ENCODE measurements at regions not wholly inside any gene's neighbourhood (a gene's known extent, or its start where the extent isn't known, plus 50 kb on each side); places are given as distances from the start of the nearest gene placed in this dataset.

GRCh38 chr6:98574984-98575383, 259.4 kb upstream of the POU3F2 start:
- no peaks in the 10 kb centered on the region for H4K20me1 ChIP-seq (ENCODE audit: insufficient read depth)
- H3F3A ChIP-seq (replicated peaks; ENCODE audit: insufficient read depth), result peaks cover 5% of the 10 kb centered on the region
- ChIA-PET POLR2A (no interaction called here), CTCF (interaction anchor here (1.2 kb wide), 1 partner anchor 13 kb away, joined by 3 read pairs; no protein-coding TSS in a partner anchor)
- no peak overlapping the region for H3K4me3 ChIP-seq (ENCODE audit: low read depth in 2 of 2, low read length in 1 of 2)
- no peaks in the 10 kb centered on the region for H3K9me3 ChIP-seq
- no peaks in the 10 kb centered on the region for H3K27me3 ChIP-seq (ENCODE audit: insufficient read depth)
- H3K9ac ChIP-seq, result no peak overlapping the region
- TF ChIP-seq USF1 (IDR thresholded peaks at IDR 0.05; ENCODE audit: borderline replicate concordance, low read depth) (peak; percentile 69; the same call in 1 of the 2 replicates), GATA2 (CRISPR knock-in tag; IDR thresholded peaks at IDR 0.05) (no peak), RAD21 (IDR thresholded peaks at IDR 0.05; ENCODE audit: low read length) (peak; percentile 26), NFIC (IDR thresholded peaks at IDR 0.05; ENCODE audit: borderline replicate concordance) (peak; percentile 16; the same call in 1 of the 2 replicates)
- peaks cover 11 to 12% of the 10 kb centered on the region in 2 experiments; a peak in 3 of 4 replicates for H3K4me1 ChIP-seq (ENCODE audit: control insufficient read depth in 1 of 2, insufficient read depth in 2 of 2, low read depth in 1 of 2, low read length in 1 of 2)
- WGBS (ENCODE audit: low lambda C conversion rate), result 42% methylated on average over 4 of the region's 5 CpGs
- H2AFZ ChIP-seq (ENCODE audit: low read depth), result no peak overlapping the region; the same call in 1 of the 2 replicates
- H3K4me2 ChIP-seq, result no peak overlapping the region
- peak; percentile 70 for DNase-seq
- H3K36me3 ChIP-seq (replicated peaks in 1 of 2; ENCODE audit: control insufficient read depth in 1 of 2, insufficient read depth in 2 of 2, low read length in 1 of 2), result no peaks in the 10 kb centered on the region
- H3K9me2 ChIP-seq, result no peaks in the 10 kb centered on the region
- H3K79me2 ChIP-seq (ENCODE audit: insufficient read depth), result no peaks in the 10 kb centered on the region
- H3K27ac ChIP-seq (ENCODE audit: low read depth in 2 of 2, low read length in 1 of 2), result peak overlapping the region in 1 of 2 experiments; percentile 68; a peak in 2 of 4 replicates

- H3K4me3 ChIP-seq (ENCODE audit: low read depth in 2 of 2, low read length in 1 of 2), result no peak overlapping the region
- ChIA-PET CTCF (no interaction called here), POLR2A (no interaction called here)
- no peaks in the 10 kb centered on the region for H3K27me3 ChIP-seq (ENCODE audit: insufficient read depth)
- no peak overlapping the region for H3K27ac ChIP-seq (ENCODE audit: low read depth in 2 of 2, low read length in 1 of 2)
- no peaks in the 10 kb centered on the region for H3K79me2 ChIP-seq (ENCODE audit: insufficient read depth)
- H3K4me2 ChIP-seq, result no peak overlapping the region
- H3K9ac ChIP-seq, result no peak overlapping the region
- peaks cover 11 to 12% of the 10 kb centered on the region in 2 experiments; a peak in 3 of 4 replicates for H3K4me1 ChIP-seq (ENCODE audit: control insufficient read depth in 1 of 2, insufficient read depth in 2 of 2, low read depth in 1 of 2, low read length in 1 of 2)
- H2AFZ ChIP-seq (ENCODE audit: low read depth), result no peak overlapping the region
- no peaks in the 10 kb centered on the region for H3K36me3 ChIP-seq (replicated peaks in 1 of 2; ENCODE audit: control insufficient read depth in 1 of 2, insufficient read depth in 2 of 2, low read length in 1 of 2)
- TF ChIP-seq FOXM1 (IDR thresholded peaks at IDR 0.05; ENCODE audit: low read depth), result no peak
- TF ChIP-seq NRF1 (IDR thresholded peaks at IDR 0.05; ENCODE audit: low read depth, low read length), result no peak
- TF ChIP-seq YY1 (IDR thresholded peaks at IDR 0.05; ENCODE audit: low read depth), result no peak
- no peak for TF ChIP-seq RXRA (IDR thresholded peaks at IDR 0.05; ENCODE audit: borderline replicate concordance, low read depth)
- TF ChIP-seq GATA2 (CRISPR knock-in tag; IDR thresholded peaks at IDR 0.05), result no peak
- no peak for TF ChIP-seq RCOR1 (IDR thresholded peaks at IDR 0.05; ENCODE audit: low read length)
- TF ChIP-seq CHD2 (IDR thresholded peaks at IDR 0.05; ENCODE audit: low read length, partially characterized antibody), result no peak
- no peak for TF ChIP-seq EZH2phosphoT487 (IDR thresholded peaks at IDR 0.05; ENCODE audit: borderline replicate concordance, low read depth)
- no peak for TF ChIP-seq RAD21 (IDR thresholded peaks at IDR 0.05; ENCODE audit: low read length)
- no peak for TF ChIP-seq TCF12 (IDR thresholded peaks at IDR 0.05)
- no peak for TF ChIP-seq RFX5 (IDR thresholded peaks at IDR 0.05; ENCODE audit: low read length)
- no peak for TF ChIP-seq TEAD4 (IDR thresholded peaks at IDR 0.05; ENCODE audit: borderline replicate concordance, insufficient read depth)
- TF ChIP-seq REST (IDR thresholded peaks at IDR 0.05; ENCODE audit: low read depth, low read length), result no peak
- no peak for TF ChIP-seq NFIC (IDR thresholded peaks at IDR 0.05; ENCODE audit: borderline replicate concordance)
- no peak for TF ChIP-seq SIN3A (IDR thresholded peaks at IDR 0.05; ENCODE audit: borderline replicate concordance, low read depth, low read length)
- no peak for TF ChIP-seq JUND (IDR thresholded peaks at IDR 0.05)
- TF ChIP-seq FOSL2 (IDR thresholded peaks at IDR 0.05; ENCODE audit: borderline replicate concordance, low read depth), result no peak
- no peak for TF ChIP-seq MEF2A (IDR thresholded peaks at IDR 0.05; ENCODE audit: borderline replicate concordance, low read depth)
- no peak for TF ChIP-seq EP300 (IDR thresholded peaks at IDR 0.05; ENCODE audit: borderline replicate concordance in 1 of 2, low read depth in 1 of 2, low read length in 1 of 2)
- no peak for TF ChIP-seq ELF1 (IDR thresholded peaks at IDR 0.05)
- H3K9me2 ChIP-seq, result no peaks in the 10 kb centered on the region
- DNase-seq, result no peak
- no peaks in the 10 kb centered on the region for H3K9me3 ChIP-seq
- H3F3A ChIP-seq (replicated peaks; ENCODE audit: insufficient read depth), result peaks cover 5% of the 10 kb centered on the region
- H4K20me1 ChIP-seq (ENCODE audit: insufficient read depth), result no peaks in the 10 kb centered on the region
Observed at GRCh38 chr6:98576791-98577190, 257.6 kb upstream of the POU3F2 start.
